ENCODE measurements at regions not wholly inside any gene's neighbourhood (a gene's known extent, or its start where the extent isn't known, plus 50 kb on each side); places are given as distances from the start of the nearest gene placed in this dataset.

DNA sequence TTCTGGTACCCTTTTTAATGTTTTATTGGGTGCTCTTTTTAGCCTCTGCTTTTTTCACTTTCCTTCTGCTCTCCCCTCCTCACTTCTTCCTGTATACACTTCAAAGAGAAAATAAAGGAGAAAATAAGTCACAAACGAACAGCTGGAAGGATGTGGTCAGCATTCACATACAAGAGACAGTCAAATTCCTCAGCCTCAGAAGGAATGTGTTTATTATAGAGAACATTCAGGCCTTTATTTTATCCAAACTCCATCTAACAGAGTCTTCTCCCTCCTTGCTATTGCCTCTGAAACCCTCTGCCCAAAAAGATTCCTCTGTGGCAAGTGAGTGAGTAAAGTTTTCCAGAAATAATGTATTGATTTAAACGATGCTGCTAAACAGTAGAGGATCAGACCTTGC, 490.4 kb downstream of the FRK start:
- TF ChIP-seq, protein P1, sequence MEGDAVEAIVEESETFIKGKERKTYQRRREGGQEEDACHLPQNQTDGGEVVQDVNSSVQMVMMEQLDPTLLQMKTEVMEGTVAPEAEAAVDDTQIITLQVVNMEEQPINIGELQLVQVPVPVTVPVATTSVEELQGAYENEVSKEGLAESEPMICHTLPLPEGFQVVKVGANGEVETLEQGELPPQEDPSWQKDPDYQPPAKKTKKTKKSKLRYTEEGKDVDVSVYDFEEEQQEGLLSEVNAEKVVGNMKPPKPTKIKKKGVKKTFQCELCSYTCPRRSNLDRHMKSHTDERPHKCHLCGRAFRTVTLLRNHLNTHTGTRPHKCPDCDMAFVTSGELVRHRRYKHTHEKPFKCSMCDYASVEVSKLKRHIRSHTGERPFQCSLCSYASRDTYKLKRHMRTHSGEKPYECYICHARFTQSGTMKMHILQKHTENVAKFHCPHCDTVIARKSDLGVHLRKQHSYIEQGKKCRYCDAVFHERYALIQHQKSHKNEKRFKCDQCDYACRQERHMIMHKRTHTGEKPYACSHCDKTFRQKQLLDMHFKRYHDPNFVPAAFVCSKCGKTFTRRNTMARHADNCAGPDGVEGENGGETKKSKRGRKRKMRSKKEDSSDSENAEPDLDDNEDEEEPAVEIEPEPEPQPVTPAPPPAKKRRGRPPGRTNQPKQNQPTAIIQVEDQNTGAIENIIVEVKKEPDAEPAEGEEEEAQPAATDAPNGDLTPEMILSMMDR (IDR thresholded peaks at IDR 0.05; ENCODE audit: insufficient read depth, low read depth, low read length) = no peak
- TF ChIP-seq EZH2 (IDR thresholded peaks at IDR 0.05; ENCODE audit: insufficient read depth, low read length) = no peak

All from astrocyte (in vitro differentiated cells and primary cell).